HepG2 (cell line): ENCODE measurements at regions not wholly inside any gene's neighbourhood (a gene's known extent, or its start where the extent isn't known, plus 50 kb on each side); places are given as distances from the start of the nearest gene placed in this dataset.

ENCODE experiments used
- ATAC-seq: fragments of 200-7000 bp; cut with Tn5 transposase; 3 replicates; pipeline ENCODE4 v1.9.1; 2020; ENCODE audit warnings: mild to moderate bottlenecking, moderate library complexity
- BruUV-seq: library from RNA; stranded (reverse); fragments of 400-500 nt; replicated peaks from 2 replicates; lab custom pipeline; 2021; lab: Mats Ljungman, UMichigan
- CTCF ChIA-PET: fragments of 300-600 bp; formaldehyde crosslinking; extraction: SDS; loops from one replicate; lab custom pipeline; 2021; ENCODE audit warnings: low total read pairs, inconsistent platforms, low intra/inter-chr PET ratio; lab: Yijun Ruan, JAX
- POLR2A ChIA-PET: fragments of 350-600 bp; sonication (Branson Sonifier 250); formaldehyde crosslinking; loops from one replicate; lab custom pipeline; 2020; ENCODE audit warnings: antibody characterized with exemption, inconsistent platforms; lab: Yijun Ruan, JAX
- DNase-seq: peaks from one replicate; pipeline ENCODE4 v3.0.0-alpha.2; 2015; ENCODE audit warnings: low spot score
- FAIRE-seq: peaks from 3 replicates; lab custom pipeline; 2011; peaks lifted over from hg19 to GRCh38; lab: Jason Lieb, UNC
- H2AFZ ChIP-seq: one replicate; pipeline ENCODE4 v1.6.1; 2011; ENCODE audit warnings: low read length, inconsistent platforms
- H3K27ac ChIP-seq: fragments of 300-600 bp; 3 replicates; pipeline ENCODE4 v1.8.0; 2011; ENCODE audit warnings: mixed run types, mild to moderate bottlenecking, mixed read lengths, low read length, inconsistent platforms; ENCODE audit not compliant: insufficient read depth; ENCODE audit errors: extremely low read length
- H3K27me3 ChIP-seq, 2 experiments: fragments of 200-600 bp in 1 of 2; 2 replicates in 1 of 2; 3 replicates in 1 of 2; pipeline versions ENCODE4 v1.6.0 to v1.8.0; 2011; ENCODE audit warnings: low read length in 2 of 2, mild to moderate bottlenecking in 2 of 2, moderate library complexity in 2 of 2, inconsistent platforms in 1 of 2; ENCODE audit not compliant: insufficient read depth in 2 of 2, control insufficient read depth in 1 of 2
- H3K36me3 ChIP-seq, 2 experiments: fragments of 200-600 bp in 1 of 2; replicated peaks in 1 of 2; 2 replicates in 1 of 2; 3 replicates in 1 of 2; pipeline versions ENCODE4 v1.5.1 to v1.8.0; 2011; ENCODE audit warnings: low read length in 2 of 2, inconsistent platforms in 1 of 2; ENCODE audit not compliant: insufficient read depth in 2 of 2, control insufficient read depth in 1 of 2
- H3K4me1 ChIP-seq: 2 replicates; pipeline ENCODE4 v1.5.1; 2012; ENCODE audit warnings: low read length, inconsistent platforms; ENCODE audit not compliant: insufficient read depth
- H3K4me2 ChIP-seq: 2 replicates; pipeline ENCODE4 v1.6.0; 2011; ENCODE audit warnings: low read depth, low read length, inconsistent platforms
- H3K4me3 ChIP-seq, 3 experiments: fragments of 200-600 bp in 1 of 3; sonication (generic), shearing (Covaris generic) in 1 of 3; replicated peaks in 1 of 3; 2 replicates each; pipeline ENCODE4 v1.5.1; 2011 to 2016; ENCODE audit warnings: low read length in 3 of 3, inconsistent platforms in 2 of 3, low read depth in 2 of 3, mild to moderate bottlenecking in 2 of 3, control low read depth in 1 of 3, mixed read lengths in 1 of 3; ENCODE audit not compliant: insufficient read depth in 1 of 3
- H3K79me2 ChIP-seq: one replicate; pipeline ENCODE4 v1.6.1; 2011; ENCODE audit warnings: low read length, inconsistent platforms; ENCODE audit not compliant: insufficient read depth
- H3K9ac ChIP-seq: 2 replicates; pipeline ENCODE4 v1.6.0; 2011; ENCODE audit warnings: mild to moderate bottlenecking, low read depth, low read length, inconsistent platforms; ENCODE audit not compliant: insufficient read depth
- H3K9me3 ChIP-seq: 2 replicates; pipeline ENCODE4 v1.5.1; 2012; ENCODE audit warnings: mild to moderate bottlenecking, low read length
- H4K20me1 ChIP-seq: 2 replicates; pipeline ENCODE4 v1.6.0; 2011; ENCODE audit warnings: inconsistent platforms, mild to moderate bottlenecking, low read length, moderate library complexity; ENCODE audit not compliant: insufficient read depth
- KDM1A ChIP-seq: IDR thresholded peaks from 2 replicates; pipeline ENCODE4 v1.6.1; 2016; ENCODE audit warnings: missing compliant biosample characterization
- MAFF ChIP-seq: IDR thresholded peaks from 2 replicates; pipeline ENCODE4 v1.6.1; 2011; ENCODE audit warnings: low read depth, low read length, improper control_type of control experiment
- MAFK ChIP-seq, 2 experiments: IDR thresholded peaks in 1 of 2; conservative IDR thresholded peaks in 1 of 2; 2 replicates each; pipeline ENCODE4 v1.6.1; 2011; ENCODE audit warnings: improper control_type of control experiment in 2 of 2, low read length in 2 of 2
- NR3C1 ChIP-seq: sonication (generic); formaldehyde crosslinking; IDR thresholded peaks from 2 replicates; pipeline ENCODE4 v1.4.0; 2020; ENCODE audit warnings: missing genetic modification reagents
- POLR2AphosphoS2 ChIP-seq: IDR thresholded peaks from 2 replicates; pipeline ENCODE4 v1.6.1; 2011; ENCODE audit warnings: low read depth, low read length, improper control_type of control experiment
- WGBS: methylation state at CpG from one replicate; pipeline ENCODE4 v1.1.6; 2017; ENCODE audit warnings: low lambda C conversion rate; 5-methylcytosine and 5-hydroxymethylcytosine counted together
- in situ Hi-C: cut with HindIII; loops from 2 replicates; pipeline ENCODE4 v1.10.0; 2017; ENCODE audit warnings: low pct_unique_long_range_greater_than_20kb; ENCODE audit not compliant: extremely low pct_ligation_motif_present
- intact Hi-C: fragments of 100-400 bp; cut with micrococcal nuclease; formaldehyde crosslinking; loops from one replicate; pipeline ENCODE4 v1.10.0; 2022; ENCODE audit not compliant: unreplicated experiment

DNA sequence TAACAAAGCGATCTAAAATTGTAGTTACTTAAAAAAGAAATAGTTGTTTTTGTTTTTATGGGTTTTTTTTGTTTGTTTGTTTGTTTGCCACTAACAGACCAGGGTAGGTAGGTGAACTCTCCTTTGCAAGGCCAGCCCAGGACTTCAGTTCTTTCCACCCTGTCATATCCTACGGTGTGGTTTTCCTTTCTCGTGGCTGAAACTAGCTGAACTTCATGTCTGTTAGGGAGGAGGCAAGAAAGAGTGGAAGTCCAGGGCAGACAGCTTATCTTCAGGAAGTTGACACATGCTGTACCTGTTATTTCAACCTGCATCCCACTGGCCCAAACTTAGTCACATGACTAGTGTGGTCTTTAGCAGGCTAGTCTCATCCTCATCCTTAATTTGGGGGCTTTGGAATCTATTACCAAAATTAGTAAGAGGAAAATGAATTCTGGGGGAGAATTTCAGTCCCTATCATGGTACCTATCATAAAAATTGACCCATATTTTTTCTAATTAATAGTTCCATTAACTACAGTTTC is 62.9 kb upstream of the LRRC7 start:
- CTCF ChIA-PET = no interaction called here
- no peaks in the 10 kb centered on the region for H3K9me3 ChIP-seq
- FAIRE-seq (no peak), ATAC-seq (no peak), DNase-seq (no peak)
- H3K4me3 ChIP-seq = no peak overlapping the region
- POLR2A ChIA-PET = no interaction called here
- 1% methylated on average over 3 of the region's 3 CpGs for WGBS
- no peaks in the 10 kb centered on the region for H3K79me2 ChIP-seq
- H3K9ac ChIP-seq = no peak overlapping the region
- no peaks in the 10 kb centered on the region for H3K27me3 ChIP-seq
- H3K4me1 ChIP-seq = no peaks in the 10 kb centered on the region
- no peak for TF ChIP-seq NR3C1 (CRISPR knock-in tag)
- BruUV-seq = no TSS peak
- no peak overlapping the region for H2AFZ ChIP-seq
- H4K20me1 ChIP-seq = no peaks in the 10 kb centered on the region
- in situ Hi-C loops = no loop called here
- H3K36me3 ChIP-seq = no peaks in the 10 kb centered on the region
- intact Hi-C loops = no loop called here
- H3K27ac ChIP-seq = no peak overlapping the region
- H3K4me2 ChIP-seq = no peak overlapping the region

DNA sequence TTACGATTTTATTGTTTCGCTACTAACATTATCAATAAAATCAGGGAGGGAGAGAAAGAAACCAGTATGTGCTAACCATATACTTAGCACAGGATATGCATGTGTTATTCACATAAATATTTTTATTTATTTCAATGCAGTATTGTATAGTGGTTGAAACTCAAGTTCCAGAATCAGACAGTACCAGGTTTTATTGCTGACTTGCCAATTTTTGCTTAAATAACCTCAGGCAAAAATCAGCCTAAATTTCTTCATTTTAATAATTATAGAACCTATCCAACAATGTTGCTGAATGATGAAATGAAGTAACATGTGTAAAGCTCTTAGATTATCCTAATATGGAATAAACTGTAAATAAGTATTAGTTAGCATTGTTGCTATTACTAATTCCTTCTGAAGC is 61.4 kb upstream of the LRRC7 start:
- Histone ChIP-seq H4K20me1 (no peaks in the 10 kb centered on the region), H3K4me3 (no peak overlapping the region), H3K4me2 (no peak overlapping the region), H3K9me3 (peaks cover 4% of the 10 kb centered on the region; the same call in 1 of the 2 replicates), H3K9ac (no peak overlapping the region), H3K4me1 (no peaks in the 10 kb centered on the region), H2AFZ (no peak overlapping the region)
- in situ Hi-C loops (no loop called here), intact Hi-C loops (no loop called here)
- FAIRE-seq (no peak), ATAC-seq (no peak), DNase-seq (no peak)
- ChIA-PET POLR2A (no interaction called here), CTCF (no interaction called here)
- WGBS = 0% methylated on average over 2 of the region's 2 CpGs
- TF ChIP-seq POLR2AphosphoS2 = no peak
- peak; percentile 85 to 92 for TF ChIP-seq MAFK (conservative IDR thresholded peaks at IDR 0.05 in 1 of 2, IDR thresholded peaks at IDR 0.05 in 1 of 2; ENCODE audit: low read length in 2 of 2)
- no peak for TF ChIP-seq KDM1A (CRISPR knock-in tag)
- peak; percentile 91 for TF ChIP-seq MAFF
- TF ChIP-seq, all 625 proteins: peak for 2
- no TSS peak for BruUV-seq
- H3K36me3 ChIP-seq = no peaks in the 10 kb centered on the region
- H3K79me2 ChIP-seq = no peaks in the 10 kb centered on the region
- no peaks in the 10 kb centered on the region for H3K27me3 ChIP-seq
- H3K27ac ChIP-seq = no peak overlapping the region
